G401.6 (cell line): ENCODE measurements at regions not wholly inside any gene's neighbourhood (a gene's known extent, or its start where the extent isn't known, plus 50 kb on each side); places are given as distances from the start of the nearest gene placed in this dataset.

Experiments
- FAIRE-seq: peaks from 2 replicates; lab custom pipeline; 2012; peaks lifted over from hg19 to GRCh38; lab: Jason Lieb, UNC

- no peak for FAIRE-seq
These were observed 64.8 kb downstream of the CDCA7 start for GRCh38 chr2:173419506-173419905.

GRCh38 chr2:173424886-173425285 is 70.2 kb downstream of the CDCA7 start:
- FAIRE-seq: no peak

GRCh38 chr2:173427887-173428668 is 73.4 kb downstream of the CDCA7 start:
- FAIRE-seq: no peak

- FAIRE-seq: no peak
These were observed 76.5 kb downstream of the CDCA7 start for GRCh38 chr2:173431191-173431590.

- no peak for FAIRE-seq
These were observed 77.5 kb downstream of the CDCA7 start for GRCh38 chr2:173432049-173432754.

- FAIRE-seq: no peak
These were observed 80.3 kb downstream of the CDCA7 start for GRCh38 chr2:173434762-173435569.

GRCh38 chr2:173435574-173435973 is 80.9 kb downstream of the CDCA7 start:
- no peak for FAIRE-seq

GRCh38 chr2:173436088-173436487 is 81.4 kb downstream of the CDCA7 start:
- no peak for FAIRE-seq

- no peak for FAIRE-seq
These were observed 86.5 kb downstream of the CDCA7 start for GRCh38 chr2:173441222-173441621.

GRCh38 chr2:173442542-173442941 is 87.9 kb downstream of the CDCA7 start:
- FAIRE-seq: no peak

GRCh38 chr2:173446722-173447121 is 92.0 kb downstream of the CDCA7 start:
- FAIRE-seq: no peak

- FAIRE-seq: peak; percentile 44
These were observed 94.3 kb downstream of the CDCA7 start for GRCh38 chr2:173448938-173449471.

GRCh38 chr2:173451118-173451517 is 96.4 kb downstream of the CDCA7 start:
- no peak for FAIRE-seq

- no peak for FAIRE-seq
These were observed 97.3 kb downstream of the CDCA7 start for GRCh38 chr2:173451941-173452340.

- no peak for FAIRE-seq
These were observed 97.7 kb downstream of the CDCA7 start for GRCh38 chr2:173452416-173452815.

GRCh38 chr2:173456960-173457359 is 102.3 kb downstream of the CDCA7 start:
- FAIRE-seq: no peak

- FAIRE-seq: no peak
These were observed 102.7 kb downstream of the CDCA7 start for GRCh38 chr2:173457366-173457765.

GRCh38 chr2:173458991-173459780 is 104.5 kb downstream of the CDCA7 start:
- FAIRE-seq: no peak

- FAIRE-seq: no peak
These were observed 108.5 kb downstream of the CDCA7 start for GRCh38 chr2:173462892-173463840.

GRCh38 chr2:173463846-173464245 is 109.2 kb downstream of the CDCA7 start:
- no peak for FAIRE-seq

GRCh38 chr2:173467751-173468150 is 113.1 kb downstream of the CDCA7 start:
- no peak for FAIRE-seq
